Fibroblast of peridontal ligament (primary cell): ENCODE measurements at regions not wholly inside any gene's neighbourhood (a gene's known extent, or its start where the extent isn't known, plus 50 kb on each side); places are given as distances from the start of the nearest gene placed in this dataset.
A peak's percentile ranks its signal among the peaks of the same experiment; 100 is the strongest.

Source experiments
- DNase-seq: peaks from one replicate; pipeline ENCODE4 v3.0.0-alpha.2; 2010; ENCODE audit errors: extremely low read depth

GRCh38 chr16:66289986-66290385 lies 76.5 kb upstream of the CDH5 start:
- DNase-seq: no peak

- no peak for DNase-seq
Measured at GRCh38 chr16:66289051-66289680, 77.3 kb upstream of the CDH5 start.

- no peak for DNase-seq
Measured at GRCh38 chr16:66287926-66288325, 78.6 kb upstream of the CDH5 start.

- no peak for DNase-seq
Measured at GRCh38 chr16:66287416-66287815, 79.1 kb upstream of the CDH5 start.

- no peak for DNase-seq
Measured at GRCh38 chr16:66286527-66286926, 80.0 kb upstream of the CDH5 start.

GRCh38 chr16:66278604-66279262 lies 87.8 kb upstream of the CDH5 start:
- DNase-seq: no peak

- DNase-seq: no peak
Measured at GRCh38 chr16:66278111-66278531, 88.4 kb upstream of the CDH5 start.

- DNase-seq: no peak
Measured at GRCh38 chr16:66277311-66278070, 89.0 kb upstream of the CDH5 start.

GRCh38 chr16:66275775-66276428 lies 90.6 kb upstream of the CDH5 start:
- peak; percentile 77 for DNase-seq

GRCh38 chr16:66274335-66275110 lies 92.0 kb upstream of the CDH5 start:
- DNase-seq: peak; percentile 63

GRCh38 chr16:66273644-66274334 lies 92.7 kb upstream of the CDH5 start:
- peak; percentile 54 for DNase-seq

GRCh38 chr16:66273053-66273452 lies 93.4 kb upstream of the CDH5 start:
- DNase-seq: no peak

GRCh38 chr16:66272461-66272860 lies 94.0 kb upstream of the CDH5 start:
- no peak for DNase-seq

- DNase-seq: no peak
Measured at GRCh38 chr16:66271074-66272060, 95.1 kb upstream of the CDH5 start.

GRCh38 chr16:66270333-66270927 lies 96.1 kb upstream of the CDH5 start:
- DNase-seq: peak; percentile 62

GRCh38 chr16:66269617-66270332 lies 96.7 kb upstream of the CDH5 start:
- no peak for DNase-seq

- DNase-seq: peak; percentile 31
Measured at GRCh38 chr16:66267292-66268014, 99.0 kb upstream of the CDH5 start.
